Trophoblast cell (in vitro differentiated cells and primary cell): ENCODE measurements at regions not wholly inside any gene's neighbourhood (a gene's known extent, or its start where the extent isn't known, plus 50 kb on each side); places are given as distances from the start of the nearest gene placed in this dataset.
"Not testable (repeated sequence)": the region's sequence is repeated elsewhere in the genome, so short reads cannot be mapped to it uniquely, and the experiment has no call there.

ENCODE experiments used
- DNase-seq, 2 donors: peaks; one replicate each; pipeline ENCODE4 v3.0.0-alpha.2; 2016
- H2AFZ ChIP-seq: 2 replicates; pipeline ENCODE4 v1.6.1; 2013; ENCODE audit warnings: low read length, moderate library complexity, mild to moderate bottlenecking; ENCODE audit not compliant: insufficient read depth, poor library complexity
- H2AK5ac ChIP-seq: 2 replicates; pipeline ENCODE4 v1.6.1; 2013; ENCODE audit warnings: mild to moderate bottlenecking, low read length
- H2BK120ac ChIP-seq: 2 replicates; pipeline ENCODE4 v1.6.1; 2013; ENCODE audit warnings: low read length, mild to moderate bottlenecking, moderate library complexity; ENCODE audit not compliant: insufficient read depth, poor library complexity
- H2BK12ac ChIP-seq: 2 replicates; pipeline ENCODE4 v1.6.1; 2013; ENCODE audit warnings: mild to moderate bottlenecking, low read length, moderate library complexity
- H2BK5ac ChIP-seq: 2 replicates; pipeline ENCODE4 v1.6.1; 2013; ENCODE audit warnings: low read length, low read depth, moderate library complexity, mild to moderate bottlenecking; ENCODE audit not compliant: poor library complexity
- H3K14ac ChIP-seq: 2 replicates; pipeline ENCODE4 v1.6.1; 2013; ENCODE audit warnings: mild to moderate bottlenecking, low read length
- H3K18ac ChIP-seq: 2 replicates; pipeline ENCODE4 v1.6.1; 2013; ENCODE audit warnings: mild to moderate bottlenecking, low read length
- H3K23ac ChIP-seq: 2 replicates; pipeline ENCODE4 v1.6.1; 2013; ENCODE audit warnings: low read length
- H3K27ac ChIP-seq: 2 replicates; pipeline ENCODE4 v1.5.1; 2013; ENCODE audit warnings: low read depth, mild to moderate bottlenecking, inconsistent platforms, low read length, moderate library complexity
- H3K27me3 ChIP-seq: 2 replicates; pipeline ENCODE4 v1.6.1; 2013; ENCODE audit warnings: inconsistent platforms, mild to moderate bottlenecking, low read length, moderate library complexity; ENCODE audit not compliant: insufficient read depth
- H3K36me3 ChIP-seq, 2 experiments: 1 replicate in 1 of 2; 2 replicates in 1 of 2; pipeline ENCODE4 v1.6.1; 2013; ENCODE audit warnings: low read length in 2 of 2, mild to moderate bottlenecking in 2 of 2, moderate library complexity in 1 of 2; ENCODE audit not compliant: insufficient read depth in 2 of 2, control insufficient read depth in 1 of 2
- H3K4ac ChIP-seq: 2 replicates; pipeline ENCODE4 v1.6.1; 2013; ENCODE audit warnings: low read depth, mild to moderate bottlenecking, low read length, moderate library complexity
- H3K4me1 ChIP-seq, 2 experiments: 1 replicate in 1 of 2; 2 replicates in 1 of 2; pipeline ENCODE4 v1.6.1; 2013; ENCODE audit warnings: low read length in 2 of 2, mild to moderate bottlenecking in 2 of 2, moderate library complexity in 1 of 2; ENCODE audit not compliant: insufficient read depth in 2 of 2, control insufficient read depth in 1 of 2
- H3K4me2 ChIP-seq: 2 replicates; pipeline ENCODE4 v1.6.1; 2013; ENCODE audit warnings: inconsistent platforms, mild to moderate bottlenecking, low read length, moderate library complexity
- H3K4me3 ChIP-seq: 2 replicates; pipeline ENCODE4 v1.5.1; 2013; ENCODE audit warnings: mild to moderate bottlenecking, low read depth, low read length, inconsistent platforms
- H3K79me1 ChIP-seq: one replicate; pipeline ENCODE4 v1.6.1; 2013; ENCODE audit warnings: low read length
- H3K79me2 ChIP-seq: 2 replicates; pipeline ENCODE4 v1.6.1; 2013; ENCODE audit warnings: low read length, mild to moderate bottlenecking; ENCODE audit not compliant: control insufficient read depth, insufficient read depth, poor library complexity
- H3K9ac ChIP-seq: 2 replicates; pipeline ENCODE4 v1.6.1; 2013; ENCODE audit warnings: mild to moderate bottlenecking, low read length
- H3K9me3 ChIP-seq: 2 replicates; pipeline ENCODE4 v1.6.1; 2013; ENCODE audit warnings: low read depth, mild to moderate bottlenecking, control low read depth, inconsistent platforms, low read length; ENCODE audit not compliant: insufficient read depth
- H4K12ac ChIP-seq: 2 replicates; pipeline ENCODE4 v1.6.1; 2013; ENCODE audit warnings: low read depth, mild to moderate bottlenecking, low read length, moderate library complexity
- H4K8ac ChIP-seq: 2 replicates; pipeline ENCODE4 v1.6.1; 2013; ENCODE audit warnings: low read depth, mild to moderate bottlenecking, low read length, moderate library complexity
- H4K91ac ChIP-seq: one replicate; pipeline ENCODE4 v1.6.1; 2013; ENCODE audit warnings: low read depth, mild to moderate bottlenecking, low read length, moderate library complexity
- WGBS: extraction: QIAGEN DNeasy Blood & Tissue Kit; methylation state at CpG from one replicate; pipeline ENCODE4 v1.1.7; 2013; ENCODE audit warnings: missing lambda C conversion rate; ENCODE audit not compliant: insufficient read length, insufficient coverage; ENCODE audit errors: extremely low coverage; 5-methylcytosine and 5-hydroxymethylcytosine counted together

GRCh38 chr6:86602093-86602492 is 335.2 kb upstream of the HTR1E start:
- not testable (repeated sequence) for H3K4me3 ChIP-seq, DNase-seq, H2BK5ac ChIP-seq, H3K27me3 ChIP-seq, H3K79me2 ChIP-seq, H3K27ac ChIP-seq, H2AFZ ChIP-seq, H3K9ac ChIP-seq, H3K9me3 ChIP-seq, H3K79me1 ChIP-seq, H4K12ac ChIP-seq, H3K18ac ChIP-seq, H3K4me1 ChIP-seq, H2AK5ac ChIP-seq, H4K8ac ChIP-seq, H3K4me2 ChIP-seq, H3K4ac ChIP-seq, H3K14ac ChIP-seq, H3K23ac ChIP-seq, H3K36me3 ChIP-seq
- Histone ChIP-seq H4K91ac (peak overlapping the region; percentile 24), H2BK12ac (peak overlapping the region; percentile 71), H2BK120ac (peak overlapping the region; percentile 43)
- WGBS, result no CpG with 5 or more reads among the region's 6 CpGs

- WGBS, result no CpG with 5 or more reads among the region's 4 CpGs
Observed at GRCh38 chr6:86598969-86599368, 338.4 kb upstream of the HTR1E start.

DNA sequence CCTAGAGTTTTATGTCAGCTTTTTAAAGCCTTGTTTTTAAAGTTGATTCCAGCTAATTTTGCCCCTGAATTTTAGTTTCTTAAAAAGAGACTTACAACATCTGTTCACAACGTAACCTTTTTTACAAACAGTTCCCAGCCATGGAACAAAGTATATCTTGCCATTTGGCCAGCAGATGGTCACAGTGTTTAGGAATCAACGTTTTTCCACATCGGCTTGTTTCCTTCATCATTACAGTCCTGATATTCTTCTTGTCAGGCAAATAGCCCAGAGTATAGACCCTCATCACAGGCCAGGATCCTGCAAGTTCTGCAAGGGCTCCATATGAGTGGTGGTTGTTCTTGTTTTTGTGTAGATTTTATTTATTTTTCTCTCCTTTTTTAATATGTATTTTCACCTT is 341.7 kb upstream of the HTR1E start:
- Histone ChIP-seq H3K4me1 (no peaks in the 10 kb centered on the region), H3K14ac (no peak overlapping the region), H2BK120ac (no peak overlapping the region), H3K18ac (no peak overlapping the region), H3K27ac (no peak overlapping the region), H2BK5ac (no peak overlapping the region), H4K8ac (no peak overlapping the region), H3K4ac (no peak overlapping the region), H3K4me2 (no peak overlapping the region), H4K91ac (no peak overlapping the region), H2BK12ac (no peak overlapping the region), H3K23ac (no peak overlapping the region), H3K79me1 (peaks cover 2% of the 10 kb centered on the region), H3K4me3 (no peak overlapping the region), H3K79me2 (no peaks in the 10 kb centered on the region), H3K27me3 (no peaks in the 10 kb centered on the region), H2AK5ac (no peak overlapping the region), H3K9me3 (no peaks in the 10 kb centered on the region), H4K12ac (no peak overlapping the region), H3K9ac (no peak overlapping the region), H2AFZ (no peak overlapping the region), H3K36me3 (no peaks in the 10 kb centered on the region)
- no CpG with 5 or more reads among the region's 3 CpGs for WGBS
- DNase-seq, result no peak

More at GRCh38 chr6:86598969-86599368, 338.4 kb upstream of the HTR1E start:
- H2BK120ac ChIP-seq, H4K91ac ChIP-seq, H2BK5ac ChIP-seq, H3K9me3 ChIP-seq, H2AK5ac ChIP-seq, H3K23ac ChIP-seq, H4K12ac ChIP-seq, H3K4me3 ChIP-seq, H3K27me3 ChIP-seq, H2AFZ ChIP-seq, H3K4ac ChIP-seq, H3K4me2 ChIP-seq, H3K79me1 ChIP-seq, H3K18ac ChIP-seq, H3K79me2 ChIP-seq, H3K14ac ChIP-seq, H3K27ac ChIP-seq, H3K36me3 ChIP-seq, H2BK12ac ChIP-seq, H3K9ac ChIP-seq, DNase-seq, H3K4me1 ChIP-seq: not testable (repeated sequence)
- H4K8ac ChIP-seq, result peak overlapping the region; percentile 19

GRCh38 chr6:86586195-86586594 is 351.1 kb upstream of the HTR1E start:
- Histone ChIP-seq H3K79me1 (no peaks in the 10 kb centered on the region), H3K18ac (no peak overlapping the region), H2AFZ (no peak overlapping the region), H4K12ac (no peak overlapping the region), H3K9me3 (peaks cover 4% of the 10 kb centered on the region), H2BK5ac (no peak overlapping the region), H4K91ac (no peak overlapping the region), H3K79me2 (no peaks in the 10 kb centered on the region), H3K9ac (no peak overlapping the region), H3K14ac (no peak overlapping the region), H3K4ac (no peak overlapping the region), H3K23ac (no peak overlapping the region), H2AK5ac (no peak overlapping the region), H3K27ac (no peak overlapping the region), H3K4me3 (no peak overlapping the region), H3K27me3 (no peaks in the 10 kb centered on the region), H2BK12ac (no peak overlapping the region), H3K4me1 (peaks cover 2 to 3% of the 10 kb centered on the region in 2 experiments), H2BK120ac (no peak overlapping the region), H3K4me2 (no peak overlapping the region), H3K36me3 (peaks cover 0 to 1% of the 10 kb centered on the region in 2 experiments), H4K8ac (no peak overlapping the region)
- no peak for DNase-seq
- WGBS, result no CpG with 5 or more reads among the region's 4 CpGs
